HEK293 (cell line): ENCODE measurements at regions not wholly inside any gene's neighbourhood (a gene's known extent, or its start where the extent isn't known, plus 50 kb on each side); places are given as distances from the start of the nearest gene placed in this dataset.

Experiments used
- CTCF ChIA-PET: fragments of 350-600 bp; formaldehyde crosslinking; extraction: SDS; loops from one replicate; lab custom pipeline; 2021; ENCODE audit warnings: antibody characterized with exemption; lab: Yijun Ruan, JAX
- POLR2A ChIA-PET: fragments of 300-600 bp; formaldehyde crosslinking; extraction: SDS; loops from one replicate; lab custom pipeline; 2020; ENCODE audit warnings: antibody characterized with exemption, inconsistent platforms; lab: Yijun Ruan, JAX
- H3K27ac ChIP-seq: fragments of 200-500 bp; sonication (Bioruptor generic); 2 replicates; pipeline ENCODE4 v1.5.1; 2014; ENCODE audit warnings: low read depth, low read length, control low read depth, inconsistent platforms; ENCODE audit errors: extremely low read depth
- H3K36me3 ChIP-seq, 2 experiments: fragments of 200-500 bp in 1 of 2; sonication (Bioruptor generic) in 1 of 2; 1 replicate in 1 of 2; 2 replicates in 1 of 2; pipeline ENCODE4 v1.5.1; 2014 to 2017; ENCODE audit warnings: inconsistent platforms in 2 of 2, low read length in 2 of 2; ENCODE audit not compliant: control insufficient read depth in 2 of 2, insufficient read depth in 1 of 2
- H3K4me1 ChIP-seq: fragments of 200-500 bp; sonication (Bioruptor generic); 2 replicates; pipeline ENCODE4 v1.5.1; 2014; ENCODE audit warnings: mild to moderate bottlenecking, low read length, inconsistent platforms; ENCODE audit not compliant: control insufficient read depth, insufficient read depth
- H3K4me3 ChIP-seq: 2 replicates; pipeline ENCODE4 v1.5.1; 2011; ENCODE audit warnings: low read depth, mild to moderate bottlenecking, control low read depth, low read length, moderate library complexity
- H3K9me3 ChIP-seq: fragments of 200-500 bp; sonication (Bioruptor generic); 2 replicates; pipeline ENCODE4 v1.5.1; 2014; ENCODE audit warnings: low read depth, low read length, inconsistent platforms; ENCODE audit not compliant: control insufficient read depth, insufficient read depth
- BCL6B ChIP-seq: fragments of 450-650 bp; formaldehyde crosslinking; IDR thresholded peaks from 2 replicates; pipeline ENCODE4 v1.5.1; 2017; ENCODE audit warnings: missing biosample characterization, missing genetic modification characterization
- CTCF ChIP-seq: fragments of 450-650 bp; formaldehyde crosslinking; IDR thresholded peaks from 2 replicates; pipeline ENCODE4 v1.5.1; 2016; ENCODE audit warnings: missing biosample characterization, missing genetic modification characterization
- HIC1 ChIP-seq: fragments of 450-650 bp; formaldehyde crosslinking; IDR thresholded peaks from 2 replicates; pipeline ENCODE4 v1.5.1; 2016; ENCODE audit warnings: missing biosample characterization, missing genetic modification characterization
- HOXA7 ChIP-seq: sonication (generic); formaldehyde crosslinking; IDR thresholded peaks from 2 replicates; pipeline ENCODE4 v1.8.1; 2022; ENCODE audit warnings: missing genetic modification reagents, borderline replicate concordance
- ZBTB11 ChIP-seq: fragments of 450-650 bp; formaldehyde crosslinking; conservative IDR thresholded peaks from 2 replicates; pipeline ENCODE4 v1.5.1; 2016; ENCODE audit warnings: low read depth, missing biosample characterization, missing genetic modification characterization
- ZBTB44 ChIP-seq: fragments of 450-650 bp; IDR thresholded peaks from 2 replicates; pipeline ENCODE4 v1.5.1; 2018; ENCODE audit warnings: missing biosample characterization, mild to moderate bottlenecking, missing genetic modification characterization
- ZBTB8A ChIP-seq: fragments of 450-650 bp; formaldehyde crosslinking; IDR thresholded peaks from 2 replicates; pipeline ENCODE4 v1.5.1; 2016; ENCODE audit warnings: missing biosample characterization, missing genetic modification characterization
- ZNF146 ChIP-seq: fragments of 450-650 bp; formaldehyde crosslinking; IDR thresholded peaks from 2 replicates; pipeline ENCODE4 v1.5.1; 2016; ENCODE audit warnings: missing biosample characterization, missing genetic modification characterization
- ZNF155 ChIP-seq: fragments of 450-650 bp; formaldehyde crosslinking; IDR thresholded peaks from 2 replicates; pipeline ENCODE4 v1.5.1; 2016; ENCODE audit warnings: missing biosample characterization, missing genetic modification characterization
- ZNF202 ChIP-seq: fragments of 450-650 bp; formaldehyde crosslinking; IDR thresholded peaks from 2 replicates; pipeline ENCODE4 v1.5.1; 2016; ENCODE audit warnings: missing biosample characterization, missing genetic modification characterization, borderline replicate concordance
- ZNF362 ChIP-seq: fragments of 450-650 bp; formaldehyde crosslinking; IDR thresholded peaks from 2 replicates; pipeline ENCODE4 v1.5.1; 2016; ENCODE audit warnings: missing biosample characterization, missing genetic modification characterization
- ZNF596 ChIP-seq: fragments of 450-650 bp; IDR thresholded peaks from 2 replicates; pipeline ENCODE4 v1.5.0; 2018; ENCODE audit warnings: missing biosample characterization, mild to moderate bottlenecking, missing genetic modification characterization, moderate library complexity
- ZNF830 ChIP-seq: fragments of 450-650 bp; IDR thresholded peaks from 2 replicates; pipeline ENCODE4 v1.5.0; 2018; ENCODE audit warnings: missing biosample characterization, missing genetic modification characterization, low read depth, mild to moderate bottlenecking, moderate library complexity

- TF ChIP-seq ZNF362 (tag by site-specific recombination) (no peak), BCL6B (tag by site-specific recombination) (no peak), HIC1 (tag by site-specific recombination) (no peak), ZBTB44 (tag by site-specific recombination) (no peak), ZNF830 (no peak), HOXA7 (CRISPR knock-in tag) (no peak), ZNF146 (tag by site-specific recombination) (no peak), ZBTB11 (tag by site-specific recombination) (no peak), ZBTB8A (tag by site-specific recombination) (no peak)
Observed at GRCh38 chr3:157776861-157777260, 273.6 kb upstream of the VEPH1 start (continued).

GRCh38 chr3:157775446-157775845 is 272.2 kb upstream of the VEPH1 start:
- ChIA-PET POLR2A (no interaction called here), CTCF (no interaction called here)
- TF ChIP-seq ZNF596 (tag by site-specific recombination) (no peak), ZNF155 (tag by site-specific recombination) (no peak), ZNF202 (tag by site-specific recombination) (no peak), CTCF (tag by site-specific recombination) (no peak)
- no peaks in the 10 kb centered on the region for H3K4me1 ChIP-seq
- H3K4me3 ChIP-seq, result no peak overlapping the region
- no peaks in the 10 kb centered on the region for H3K9me3 ChIP-seq
- H3K36me3 ChIP-seq, result no peaks in the 10 kb centered on the region
- no peak overlapping the region for H3K27ac ChIP-seq
